Ishikawa (cell line): ENCODE measurements at regions not wholly inside any gene's neighbourhood (a gene's known extent, or its start where the extent isn't known, plus 50 kb on each side); places are given as distances from the start of the nearest gene placed in this dataset.

ENCODE experiments used
- CEBPB ChIP-seq: IDR thresholded peaks from 2 replicates; pipeline ENCODE4 v1.6.1; 2012
- CREB1 ChIP-seq: IDR thresholded peaks from 2 replicates; pipeline ENCODE4 v1.6.1; 2012; ENCODE audit warnings: low read depth
- EGR1 ChIP-seq: IDR thresholded peaks from 2 replicates; pipeline ENCODE4 v1.6.1; 2012
- EP300 ChIP-seq: IDR thresholded peaks from 2 replicates; pipeline ENCODE4 v1.6.1; 2012; ENCODE audit warnings: borderline replicate concordance
- FOXM1 ChIP-seq: IDR thresholded peaks from 2 replicates; pipeline ENCODE4 v1.6.1; 2012; ENCODE audit warnings: low read depth, borderline replicate concordance
- NFIC ChIP-seq: IDR thresholded peaks from 2 replicates; pipeline ENCODE4 v1.6.1; 2012
- RAD21 ChIP-seq: IDR thresholded peaks from 2 replicates; pipeline ENCODE4 v1.6.1; 2012; ENCODE audit warnings: low read depth
- TAF1 ChIP-seq: IDR thresholded peaks from 2 replicates; pipeline ENCODE4 v1.6.1; 2012; ENCODE audit warnings: low read depth, mild to moderate bottlenecking
- TCF12 ChIP-seq: IDR thresholded peaks from 2 replicates; pipeline ENCODE4 v1.6.1; 2012; ENCODE audit warnings: low read depth
- TEAD4 ChIP-seq: IDR thresholded peaks from 2 replicates; pipeline ENCODE4 v1.6.1; 2012
- USF1 ChIP-seq: IDR thresholded peaks from 2 replicates; pipeline ENCODE4 v1.6.1; 2012
- YY1 ChIP-seq: IDR thresholded peaks from 2 replicates; pipeline ENCODE4 v1.6.1; 2012; ENCODE audit warnings: low read depth
- ZBTB7A ChIP-seq: IDR thresholded peaks from 2 replicates; pipeline ENCODE4 v1.6.1; 2012; ENCODE audit warnings: low read depth
- TF ChIP-seq, protein P1 (sequence below): IDR thresholded peaks from 2 replicates; pipeline ENCODE4 v1.6.1; 2012; ENCODE audit warnings: low read depth, mild to moderate bottlenecking
- TF ChIP-seq, protein P2 (sequence below): IDR thresholded peaks from 2 replicates; pipeline ENCODE4 v1.6.1; 2012

GRCh38 chr18:78922856-78923255, 56.8 kb upstream of the SALL3 start:
- TF ChIP-seq FOXM1: no peak
- no peak for TF ChIP-seq TEAD4
- no peak for TF ChIP-seq YY1
- TF ChIP-seq CREB1: no peak
- TF ChIP-seq, protein P1, sequence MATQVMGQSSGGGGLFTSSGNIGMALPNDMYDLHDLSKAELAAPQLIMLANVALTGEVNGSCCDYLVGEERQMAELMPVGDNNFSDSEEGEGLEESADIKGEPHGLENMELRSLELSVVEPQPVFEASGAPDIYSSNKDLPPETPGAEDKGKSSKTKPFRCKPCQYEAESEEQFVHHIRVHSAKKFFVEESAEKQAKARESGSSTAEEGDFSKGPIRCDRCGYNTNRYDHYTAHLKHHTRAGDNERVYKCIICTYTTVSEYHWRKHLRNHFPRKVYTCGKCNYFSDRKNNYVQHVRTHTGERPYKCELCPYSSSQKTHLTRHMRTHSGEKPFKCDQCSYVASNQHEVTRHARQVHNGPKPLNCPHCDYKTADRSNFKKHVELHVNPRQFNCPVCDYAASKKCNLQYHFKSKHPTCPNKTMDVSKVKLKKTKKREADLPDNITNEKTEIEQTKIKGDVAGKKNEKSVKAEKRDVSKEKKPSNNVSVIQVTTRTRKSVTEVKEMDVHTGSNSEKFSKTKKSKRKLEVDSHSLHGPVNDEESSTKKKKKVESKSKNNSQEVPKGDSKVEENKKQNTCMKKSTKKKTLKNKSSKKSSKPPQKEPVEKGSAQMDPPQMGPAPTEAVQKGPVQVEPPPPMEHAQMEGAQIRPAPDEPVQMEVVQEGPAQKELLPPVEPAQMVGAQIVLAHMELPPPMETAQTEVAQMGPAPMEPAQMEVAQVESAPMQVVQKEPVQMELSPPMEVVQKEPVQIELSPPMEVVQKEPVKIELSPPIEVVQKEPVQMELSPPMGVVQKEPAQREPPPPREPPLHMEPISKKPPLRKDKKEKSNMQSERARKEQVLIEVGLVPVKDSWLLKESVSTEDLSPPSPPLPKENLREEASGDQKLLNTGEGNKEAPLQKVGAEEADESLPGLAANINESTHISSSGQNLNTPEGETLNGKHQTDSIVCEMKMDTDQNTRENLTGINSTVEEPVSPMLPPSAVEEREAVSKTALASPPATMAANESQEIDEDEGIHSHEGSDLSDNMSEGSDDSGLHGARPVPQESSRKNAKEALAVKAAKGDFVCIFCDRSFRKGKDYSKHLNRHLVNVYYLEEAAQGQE: no peak
- TF ChIP-seq NFIC: no peak
- no peak for TF ChIP-seq CEBPB
- TF ChIP-seq EP300: no peak
- TF ChIP-seq, protein P2, sequence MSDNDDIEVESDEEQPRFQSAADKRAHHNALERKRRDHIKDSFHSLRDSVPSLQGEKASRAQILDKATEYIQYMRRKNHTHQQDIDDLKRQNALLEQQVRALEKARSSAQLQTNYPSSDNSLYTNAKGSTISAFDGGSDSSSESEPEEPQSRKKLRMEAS: no peak

DNA sequence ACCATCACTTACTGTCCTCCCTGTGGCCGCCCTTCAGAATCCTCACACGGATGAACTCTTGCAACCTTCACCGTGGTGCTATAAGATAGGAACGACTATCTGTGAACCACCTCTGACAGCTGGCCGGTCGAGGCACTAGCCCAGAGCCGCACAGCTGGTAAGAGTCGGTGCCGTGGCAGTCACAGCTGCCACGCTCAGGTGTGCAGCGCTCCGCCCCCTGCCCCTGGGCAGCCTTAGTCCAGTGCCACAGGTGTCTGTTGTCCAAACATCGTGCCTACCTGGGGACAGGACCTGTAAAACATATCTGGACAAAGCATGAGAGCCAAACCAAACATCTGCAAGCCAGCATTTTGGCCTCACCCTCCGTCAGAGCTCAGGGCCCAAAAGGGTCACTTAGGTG, 55.3 kb upstream of the SALL3 start:
- TF ChIP-seq EGR1 (no peak), CEBPB (no peak), TAF1 (no peak), RAD21 (no peak), EP300 (no peak), CREB1 (no peak), NFIC (no peak)

- TF ChIP-seq EGR1 (no peak), NFIC (no peak), ZBTB7A (no peak), TEAD4 (no peak), USF1 (no peak)
These were observed 54.7 kb upstream of the SALL3 start for GRCh38 chr18:78924786-78925540.

DNA sequence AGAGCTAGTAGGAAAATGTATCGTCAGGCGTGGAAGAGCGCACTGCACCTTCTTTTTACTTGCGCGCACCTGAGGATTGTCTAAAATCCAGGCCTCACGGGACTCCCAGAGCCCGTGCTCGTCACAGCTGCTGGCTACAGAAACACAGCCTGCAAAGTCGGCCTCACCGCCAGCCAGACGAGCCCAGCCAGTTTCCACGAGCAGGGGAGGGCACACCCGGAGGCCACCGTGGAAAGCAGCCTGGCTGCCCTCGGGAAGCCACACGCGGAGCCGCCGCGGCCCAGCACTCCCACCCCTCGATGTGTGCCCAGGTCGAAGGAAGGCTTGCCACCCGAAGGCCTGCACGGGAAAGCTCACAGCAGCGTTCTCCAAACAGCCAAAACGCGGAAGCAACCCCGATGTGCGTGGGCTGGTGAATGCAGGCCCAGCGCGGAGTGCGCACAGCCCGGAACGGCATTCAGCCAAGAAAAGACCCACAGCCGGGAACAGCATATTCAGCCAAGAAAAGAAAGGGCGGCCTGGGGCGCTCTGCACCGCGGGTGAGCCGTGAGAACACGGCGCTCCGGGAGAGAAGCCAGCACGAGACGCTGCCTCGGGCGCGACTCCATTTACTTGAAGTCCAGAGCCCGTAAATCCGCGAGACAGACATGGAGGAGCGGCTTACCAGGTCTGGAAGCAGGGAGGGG, 53.9 kb upstream of the SALL3 start:
- TF ChIP-seq RAD21 (no peak), ZBTB7A (no peak), FOXM1 (no peak), CREB1 (no peak), USF1 (no peak), TAF1 (no peak), EP300 (no peak), YY1 (no peak), EGR1 (no peak), CEBPB (no peak), TEAD4 (no peak), TCF12 (no peak)
- TF ChIP-seq, protein P2: no peak
- TF ChIP-seq, protein P1: no peak

GRCh38 chr18:78926243-78926615, 53.4 kb upstream of the SALL3 start:
- no peak for TF ChIP-seq YY1
- TF ChIP-seq CREB1: no peak
- no peak for TF ChIP-seq EGR1
- TF ChIP-seq USF1: no peak
- TF ChIP-seq, protein P1: no peak
- no peak for TF ChIP-seq RAD21
- TF ChIP-seq TAF1: no peak
- TF ChIP-seq, protein P2: no peak
- TF ChIP-seq TCF12: no peak
- TF ChIP-seq NFIC: no peak
- no peak for TF ChIP-seq TEAD4
- no peak for TF ChIP-seq CEBPB
- TF ChIP-seq EP300: no peak
- TF ChIP-seq ZBTB7A: no peak
- no peak for TF ChIP-seq FOXM1
